ENCODE measurements at regions not wholly inside any gene's neighbourhood (a gene's known extent, or its start where the extent isn't known, plus 50 kb on each side); places are given as distances from the start of the nearest gene placed in this dataset.

DNA sequence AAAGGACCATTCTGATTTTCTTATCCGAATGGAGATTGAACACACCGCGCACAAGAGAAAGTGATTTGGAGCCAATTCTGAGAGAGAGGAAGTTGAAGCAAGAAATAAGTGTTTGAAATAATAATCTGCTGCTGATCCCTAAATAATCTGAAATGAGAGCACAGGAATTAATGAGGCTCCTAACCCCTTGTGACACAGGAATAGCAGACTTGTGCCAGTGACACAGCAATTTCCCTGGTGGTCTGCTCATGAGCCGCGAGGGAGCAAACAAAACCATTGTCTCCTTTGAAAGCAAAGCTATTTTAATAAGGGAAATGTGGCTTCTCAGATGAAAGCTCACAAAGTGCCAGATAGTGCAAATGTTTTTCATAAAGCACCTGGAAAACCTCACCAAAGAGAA lies 936.1 kb upstream of the WWC1 start:
- WGBS (ENCODE audit: insufficient coverage) = 80% methylated on average over 4 of the region's 5 CpGs
- DNase-seq (no peak), ATAC-seq (ENCODE audit: low read depth) (no peak)
- no peak overlapping the region for H3K27ac Mint-ChIP-seq
- intact Hi-C loops (cut with micrococcal nuclease) = no loop called here
- H3K4me3 Mint-ChIP-seq = no peak overlapping the region
- peaks cover 2% of the 10 kb centered on the region for H3K9me3 Mint-ChIP-seq (ENCODE audit: insufficient read depth)
- Histone ChIP-seq H3K9me3 (ENCODE audit: control extremely low read depth in 1 of 3, control insufficient read depth in 2 of 3, insufficient read depth in 1 of 3, low read length in 2 of 3) (no peaks in the 10 kb centered on the region), H2AFZ (ENCODE audit: insufficient read depth, low read depth, low read length, poor library complexity, severe bottlenecking) (no peak overlapping the region), H3K4me3 (ENCODE audit: control extremely low read depth in 1 of 5, extremely low read depth in 1 of 5, insufficient read depth in 1 of 5, low read depth in 2 of 5, low read length in 4 of 5) (no peak overlapping the region), H3K4me2 (replicated peaks; ENCODE audit: low read depth, low read length, poor library complexity, severe bottlenecking) (no peak overlapping the region), H4K20me1 (ENCODE audit: control insufficient read depth, insufficient read depth, low read length, poor library complexity, severe bottlenecking) (no peaks in the 10 kb centered on the region), H3K4me1 (ENCODE audit: control insufficient read depth in 2 of 2, insufficient read depth in 2 of 2, low read length in 2 of 2) (no peaks in the 10 kb centered on the region), H3K27me3 (replicated peaks in 1 of 4; ENCODE audit: control extremely low read depth in 1 of 4, control insufficient read depth in 3 of 4, insufficient read depth in 4 of 4, low read length in 3 of 4) (no peaks in the 10 kb centered on the region), H3K79me2 (ENCODE audit: control insufficient read depth, insufficient read depth, low read length) (no peaks in the 10 kb centered on the region), H3K9ac (ENCODE audit: low read length) (no peak overlapping the region), H3K27ac (ENCODE audit: low read length in 2 of 2) (no peak overlapping the region), H3K36me3 (replicated peaks in 1 of 2; ENCODE audit: control extremely low read depth in 1 of 2, control insufficient read depth in 1 of 2, extremely low read depth in 1 of 2, insufficient read depth in 2 of 2, low read length in 1 of 2) (no peaks in the 10 kb centered on the region)
- no peaks in the 10 kb centered on the region for H3K4me1 Mint-ChIP-seq
- ChIA-PET POLR2A (no interaction called here), CTCF (interaction anchor here (0.7 kb wide), 1 partner anchor 381 kb away, joined by 5 read pairs; no protein-coding TSS in a partner anchor)
- no peaks in the 10 kb centered on the region for H3K27me3 Mint-ChIP-seq
- no peak for TF ChIP-seq CTCF (IDR thresholded peaks at IDR 0.05)
- no peak for TF ChIP-seq EZH2 (IDR thresholded peaks at IDR 0.05; ENCODE audit: borderline replicate concordance, insufficient read depth, low read depth, low read length, poor library complexity, severe bottlenecking)

GRCh38 chr5:167356374-167356773 lies 935.1 kb upstream of the WWC1 start:
- no peak overlapping the region for H3K4me2 ChIP-seq (replicated peaks; ENCODE audit: low read depth, low read length, poor library complexity, severe bottlenecking)
- no peaks in the 10 kb centered on the region for H3K4me1 ChIP-seq (ENCODE audit: control insufficient read depth in 2 of 2, insufficient read depth in 2 of 2, low read length in 2 of 2)
- H4K20me1 ChIP-seq (ENCODE audit: control insufficient read depth, insufficient read depth, low read length, poor library complexity, severe bottlenecking) = no peaks in the 10 kb centered on the region
- no peak overlapping the region for H3K27ac ChIP-seq (ENCODE audit: low read length in 2 of 2)
- no peak overlapping the region for H3K27ac Mint-ChIP-seq
- DNase-seq (no peak), ATAC-seq (ENCODE audit: low read depth) (no peak)
- TF ChIP-seq EZH2 (IDR thresholded peaks at IDR 0.05; ENCODE audit: borderline replicate concordance, insufficient read depth, low read depth, low read length, poor library complexity, severe bottlenecking) (no peak), CTCF (IDR thresholded peaks at IDR 0.05) (no peak)
- no peaks in the 10 kb centered on the region for H3K79me2 ChIP-seq (ENCODE audit: control insufficient read depth, insufficient read depth, low read length)
- CTCF ChIA-PET = no interaction called here
- 100% methylated on average over 1 of the region's 1 CpG for WGBS (ENCODE audit: insufficient coverage)
- H3K36me3 ChIP-seq (replicated peaks in 1 of 2; ENCODE audit: control extremely low read depth in 1 of 2, control insufficient read depth in 1 of 2, extremely low read depth in 1 of 2, insufficient read depth in 2 of 2, low read length in 1 of 2) = no peaks in the 10 kb centered on the region
- POLR2A ChIA-PET = no interaction called here
- no peak overlapping the region for H3K4me3 ChIP-seq (ENCODE audit: control extremely low read depth in 1 of 5, extremely low read depth in 1 of 5, insufficient read depth in 1 of 5, low read depth in 2 of 5, low read length in 4 of 5)
- H3K27me3 ChIP-seq (replicated peaks in 1 of 4; ENCODE audit: control extremely low read depth in 1 of 4, control insufficient read depth in 3 of 4, insufficient read depth in 4 of 4, low read length in 3 of 4) = no peaks in the 10 kb centered on the region
- H3K9me3 Mint-ChIP-seq (ENCODE audit: insufficient read depth) = peaks cover 2% of the 10 kb centered on the region
- H2AFZ ChIP-seq (ENCODE audit: insufficient read depth, low read depth, low read length, poor library complexity, severe bottlenecking) = no peak overlapping the region
- intact Hi-C loops (cut with micrococcal nuclease) = no loop called here
- no peaks in the 10 kb centered on the region for H3K4me1 Mint-ChIP-seq
- H3K9me3 ChIP-seq (ENCODE audit: control extremely low read depth in 1 of 3, control insufficient read depth in 2 of 3, insufficient read depth in 1 of 3, low read length in 2 of 3) = no peaks in the 10 kb centered on the region
- no peak overlapping the region for H3K4me3 Mint-ChIP-seq
- H3K27me3 Mint-ChIP-seq = no peaks in the 10 kb centered on the region
- H3K9ac ChIP-seq (ENCODE audit: low read length) = no peak overlapping the region
